NCI-H2196 treated with DMSO at 0.1 percent for 48 hours (cell line): ENCODE measurements at regions not wholly inside any gene's neighbourhood (a gene's known extent, or its start where the extent isn't known, plus 50 kb on each side); places are given as distances from the start of the nearest gene placed in this dataset.

ENCODE experiments used
- DNase-seq: peaks from one replicate; lab custom pipeline; 2025; ENCODE audit not compliant: unreplicated experiment; lab: John Stamatoyannopoulos, UW

GRCh38 chr14:97699026-97699425 is 901.8 kb downstream of the VRK1 start:
- no peak for DNase-seq

- DNase-seq, result no peak
These were observed 906.0 kb downstream of the VRK1 start for GRCh38 chr14:97703006-97703760.

GRCh38 chr14:97704316-97704885 is 907.2 kb downstream of the VRK1 start:
- no peak for DNase-seq

- no peak for DNase-seq
These were observed 907.9 kb downstream of the VRK1 start for GRCh38 chr14:97705107-97705506.

GRCh38 chr14:97705976-97706375 is 908.8 kb downstream of the VRK1 start:
- no peak for DNase-seq

GRCh38 chr14:97706819-97707218 is 909.6 kb downstream of the VRK1 start:
- no peak for DNase-seq

GRCh38 chr14:97707603-97708002 is 910.4 kb downstream of the VRK1 start:
- DNase-seq, result no peak

- DNase-seq, result no peak
These were observed 912.4 kb downstream of the VRK1 start for GRCh38 chr14:97709552-97709951.

- no peak for DNase-seq
These were observed 913.5 kb downstream of the VRK1 start for GRCh38 chr14:97710726-97711125.

- no peak for DNase-seq
These were observed 915.3 kb downstream of the VRK1 start for GRCh38 chr14:97712471-97712870.

- DNase-seq, result no peak
These were observed 915.8 kb downstream of the VRK1 start for GRCh38 chr14:97713023-97713422.

GRCh38 chr14:97718886-97719442 is 921.8 kb downstream of the VRK1 start:
- no peak for DNase-seq

- no peak for DNase-seq
These were observed 922.7 kb downstream of the VRK1 start for GRCh38 chr14:97719931-97720330.

GRCh38 chr14:97723351-97723750 is 926.2 kb downstream of the VRK1 start:
- DNase-seq, result no peak

GRCh38 chr14:97723819-97724218 is 926.6 kb downstream of the VRK1 start:
- no peak for DNase-seq

GRCh38 chr14:97724265-97724731 is 927.1 kb downstream of the VRK1 start:
- no peak for DNase-seq

- no peak for DNase-seq
These were observed 929.5 kb downstream of the VRK1 start for GRCh38 chr14:97726676-97727075.

GRCh38 chr14:97730706-97731105 is 933.5 kb downstream of the VRK1 start:
- DNase-seq, result no peak

GRCh38 chr14:97731800-97732199 is 934.6 kb downstream of the VRK1 start:
- no peak for DNase-seq

GRCh38 chr14:97747316-97747715 is 950.1 kb downstream of the VRK1 start:
- no peak for DNase-seq

- DNase-seq, result no peak
These were observed 951.4 kb downstream of the VRK1 start for GRCh38 chr14:97748616-97749015.

- DNase-seq, result no peak
These were observed 960.3 kb downstream of the VRK1 start for GRCh38 chr14:97757491-97757890.
